ENCODE measurements at regions not wholly inside any gene's neighbourhood (a gene's known extent, or its start where the extent isn't known, plus 50 kb on each side); places are given as distances from the start of the nearest gene placed in this dataset.

- DNase-seq (ENCODE audit: low read depth) = no peak
- H3K4me3 ChIP-seq (ENCODE audit: low read depth, low read length) = no peak overlapping the region
- TF ChIP-seq POLR2A (IDR thresholded peaks at IDR 0.05; ENCODE audit: extremely low read depth, insufficient read length) (no peak), CTCF (IDR thresholded peaks at IDR 0.05; ENCODE audit: low read depth, low read length) (no peak), MYC (IDR thresholded peaks at IDR 0.05; ENCODE audit: low read depth, low read length) (no peak)
- TF ChIP-seq, protein P1, sequence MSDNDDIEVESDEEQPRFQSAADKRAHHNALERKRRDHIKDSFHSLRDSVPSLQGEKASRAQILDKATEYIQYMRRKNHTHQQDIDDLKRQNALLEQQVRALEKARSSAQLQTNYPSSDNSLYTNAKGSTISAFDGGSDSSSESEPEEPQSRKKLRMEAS (IDR thresholded peaks at IDR 0.05; ENCODE audit: low read depth, low read length) = no peak
These were observed 565.7 kb downstream of the PRDM9 start for GRCh38 chr5:24073107-24073506.

DNA sequence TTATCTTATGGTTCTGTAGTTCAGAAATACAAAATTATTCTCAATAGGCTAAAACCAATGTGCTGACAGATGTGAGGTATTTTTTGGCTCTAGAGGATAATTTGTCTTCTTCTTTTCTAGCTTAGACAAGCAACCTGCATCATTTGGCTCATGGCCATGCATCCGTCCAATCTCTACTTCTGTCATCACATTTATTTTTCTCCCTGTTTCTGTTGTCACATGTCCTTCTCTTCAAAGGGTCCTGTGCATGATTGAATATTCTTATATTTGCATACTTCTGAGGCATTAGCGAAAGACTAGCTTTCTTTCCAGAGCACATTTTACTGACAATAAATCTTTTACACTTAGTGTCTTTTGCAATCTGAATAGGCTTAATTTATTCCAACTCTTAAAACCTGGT is 564.7 kb downstream of the CDH10 start:
- DNase-seq (ENCODE audit: low read depth) = no peak
- no peak for TF ChIP-seq MYC (IDR thresholded peaks at IDR 0.05; ENCODE audit: low read depth, low read length)
- TF ChIP-seq CTCF (IDR thresholded peaks at IDR 0.05; ENCODE audit: low read depth, low read length) = no peak
- no peak for TF ChIP-seq POLR2A (IDR thresholded peaks at IDR 0.05; ENCODE audit: extremely low read depth, insufficient read length)
- TF ChIP-seq, protein P1 (IDR thresholded peaks at IDR 0.05; ENCODE audit: low read depth, low read length) = no peak
- no peak overlapping the region for H3K4me3 ChIP-seq (ENCODE audit: low read depth, low read length)

DNA sequence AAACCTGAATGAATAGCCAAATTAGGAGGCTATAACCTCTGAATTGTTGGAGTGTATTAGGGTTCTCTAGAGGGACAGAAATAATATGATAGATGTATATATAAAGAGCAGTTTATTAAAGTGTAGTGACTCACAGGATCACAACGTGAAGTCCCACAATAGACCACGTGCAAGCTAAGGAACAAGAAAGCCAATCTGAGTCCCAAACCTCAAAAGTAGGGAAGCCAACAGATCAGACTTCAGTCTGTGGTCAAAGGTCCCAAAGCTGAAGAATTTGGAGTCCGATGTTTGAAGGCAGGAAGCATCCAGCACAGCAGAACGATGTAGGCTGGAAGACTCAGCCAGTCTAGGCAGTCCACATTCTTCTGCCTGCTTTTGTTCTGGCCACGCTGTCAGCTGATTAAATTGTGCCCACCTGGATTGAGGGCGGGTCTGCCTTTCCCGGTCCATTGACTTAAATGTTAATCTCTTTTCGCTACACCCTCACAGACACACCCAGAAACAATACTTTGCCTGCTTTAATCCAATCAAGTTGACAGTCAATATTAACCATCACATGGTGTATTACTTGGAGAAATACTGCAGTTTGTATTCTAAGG is 550.6 kb downstream of the CDH10 start:
- no peak for DNase-seq (ENCODE audit: low read depth)
- TF ChIP-seq CTCF (IDR thresholded peaks at IDR 0.05; ENCODE audit: low read depth, low read length) = no peak
- no peak for TF ChIP-seq POLR2A (IDR thresholded peaks at IDR 0.05; ENCODE audit: extremely low read depth, insufficient read length)
- TF ChIP-seq, protein P1 (IDR thresholded peaks at IDR 0.05; ENCODE audit: low read depth, low read length) = no peak
- TF ChIP-seq MYC (IDR thresholded peaks at IDR 0.05; ENCODE audit: low read depth, low read length) = no peak

GRCh38 chr5:24102010-24102409 is 542.8 kb downstream of the CDH10 start:
- TF ChIP-seq MYC (IDR thresholded peaks at IDR 0.05; ENCODE audit: low read depth, low read length) = no peak
- no peak for TF ChIP-seq POLR2A (IDR thresholded peaks at IDR 0.05; ENCODE audit: extremely low read depth, insufficient read length)
- TF ChIP-seq CTCF (IDR thresholded peaks at IDR 0.05; ENCODE audit: low read depth, low read length) = no peak
- TF ChIP-seq, protein P1 (IDR thresholded peaks at IDR 0.05; ENCODE audit: low read depth, low read length) = no peak
- DNase-seq (ENCODE audit: low read depth) = no peak
- H3K4me3 ChIP-seq (ENCODE audit: low read depth, low read length) = no peak overlapping the region

More for the DNA sequence above, 550.6 kb downstream of the CDH10 start:
- no peak overlapping the region for H3K4me3 ChIP-seq (ENCODE audit: low read depth, low read length)

DNA sequence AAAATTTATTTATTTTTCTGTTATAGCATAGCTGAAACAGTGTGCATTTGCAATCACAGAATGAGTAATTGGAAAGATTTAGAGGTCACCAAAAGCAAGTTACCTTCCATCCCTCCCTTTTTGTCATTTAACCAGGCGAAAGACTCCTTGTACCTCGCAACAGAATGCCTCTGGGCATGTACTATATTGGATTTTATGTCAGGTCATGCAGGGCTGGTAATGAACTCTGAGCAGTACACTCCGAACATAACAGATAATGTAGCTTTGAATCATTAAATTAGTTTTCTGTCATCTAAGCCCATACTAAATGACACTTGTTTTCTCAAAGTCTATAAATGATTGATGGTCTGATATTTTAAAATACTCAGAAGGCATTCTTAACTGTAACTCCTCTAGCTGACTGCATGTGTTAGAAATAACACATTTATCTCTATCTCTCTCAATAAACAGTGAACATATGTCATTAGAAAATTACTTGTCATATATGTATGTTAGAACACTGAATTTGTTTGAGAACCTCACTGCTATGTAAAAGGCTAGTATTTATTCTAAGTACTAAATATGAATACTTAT is 541.2 kb downstream of the CDH10 start:
- no peak overlapping the region for H3K4me3 ChIP-seq (ENCODE audit: low read depth, low read length)
- TF ChIP-seq POLR2A (IDR thresholded peaks at IDR 0.05; ENCODE audit: extremely low read depth, insufficient read length) (no peak), CTCF (IDR thresholded peaks at IDR 0.05; ENCODE audit: low read depth, low read length) (no peak), MYC (IDR thresholded peaks at IDR 0.05; ENCODE audit: low read depth, low read length) (no peak)
- TF ChIP-seq, protein P1 (IDR thresholded peaks at IDR 0.05; ENCODE audit: low read depth, low read length) = no peak
- DNase-seq (ENCODE audit: low read depth) = no peak
